HL-60 (cell line): ENCODE measurements at regions not wholly inside any gene's neighbourhood (a gene's known extent, or its start where the extent isn't known, plus 50 kb on each side); places are given as distances from the start of the nearest gene placed in this dataset.

Experiments
- POLR2AphosphoS5 ChIP-seq: IDR thresholded peaks from 2 replicates; pipeline ENCODE4 v1.6.1; 2012; ENCODE audit warnings: low read depth
- TF ChIP-seq, protein P1 (sequence below): IDR thresholded peaks from one replicate; pipeline ENCODE4 v1.5.1; 2011; ENCODE audit warnings: low read length, control low read depth, inconsistent platforms; ENCODE audit not compliant: insufficient read depth
- TF ChIP-seq, protein P2 (sequence below): IDR thresholded peaks from 2 replicates; pipeline ENCODE4 v1.6.1; 2012; ENCODE audit warnings: low read depth; ENCODE audit not compliant: insufficient replicate concordance

DNA sequence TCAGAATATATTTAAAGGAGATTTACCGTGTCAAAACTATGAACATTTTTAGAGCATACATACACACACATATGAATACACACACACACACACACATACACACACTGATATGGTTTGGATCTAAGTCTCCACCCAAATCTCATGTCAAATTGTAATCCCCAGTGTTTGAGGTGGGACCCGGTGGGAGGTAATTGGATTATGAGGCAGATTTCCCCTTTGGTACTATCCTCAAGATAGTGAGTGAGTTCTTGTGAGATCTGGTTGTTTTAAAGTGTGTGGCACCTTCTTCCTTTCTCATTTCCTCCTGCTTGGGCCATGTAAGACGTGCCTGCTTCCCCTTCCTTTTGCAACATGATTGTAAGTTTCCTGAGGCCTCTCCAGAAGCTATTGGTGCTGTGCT lies 515.0 kb upstream of the ZMIZ1 start:
- TF ChIP-seq, protein P1, sequence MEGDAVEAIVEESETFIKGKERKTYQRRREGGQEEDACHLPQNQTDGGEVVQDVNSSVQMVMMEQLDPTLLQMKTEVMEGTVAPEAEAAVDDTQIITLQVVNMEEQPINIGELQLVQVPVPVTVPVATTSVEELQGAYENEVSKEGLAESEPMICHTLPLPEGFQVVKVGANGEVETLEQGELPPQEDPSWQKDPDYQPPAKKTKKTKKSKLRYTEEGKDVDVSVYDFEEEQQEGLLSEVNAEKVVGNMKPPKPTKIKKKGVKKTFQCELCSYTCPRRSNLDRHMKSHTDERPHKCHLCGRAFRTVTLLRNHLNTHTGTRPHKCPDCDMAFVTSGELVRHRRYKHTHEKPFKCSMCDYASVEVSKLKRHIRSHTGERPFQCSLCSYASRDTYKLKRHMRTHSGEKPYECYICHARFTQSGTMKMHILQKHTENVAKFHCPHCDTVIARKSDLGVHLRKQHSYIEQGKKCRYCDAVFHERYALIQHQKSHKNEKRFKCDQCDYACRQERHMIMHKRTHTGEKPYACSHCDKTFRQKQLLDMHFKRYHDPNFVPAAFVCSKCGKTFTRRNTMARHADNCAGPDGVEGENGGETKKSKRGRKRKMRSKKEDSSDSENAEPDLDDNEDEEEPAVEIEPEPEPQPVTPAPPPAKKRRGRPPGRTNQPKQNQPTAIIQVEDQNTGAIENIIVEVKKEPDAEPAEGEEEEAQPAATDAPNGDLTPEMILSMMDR: no peak
- TF ChIP-seq, protein P2, sequence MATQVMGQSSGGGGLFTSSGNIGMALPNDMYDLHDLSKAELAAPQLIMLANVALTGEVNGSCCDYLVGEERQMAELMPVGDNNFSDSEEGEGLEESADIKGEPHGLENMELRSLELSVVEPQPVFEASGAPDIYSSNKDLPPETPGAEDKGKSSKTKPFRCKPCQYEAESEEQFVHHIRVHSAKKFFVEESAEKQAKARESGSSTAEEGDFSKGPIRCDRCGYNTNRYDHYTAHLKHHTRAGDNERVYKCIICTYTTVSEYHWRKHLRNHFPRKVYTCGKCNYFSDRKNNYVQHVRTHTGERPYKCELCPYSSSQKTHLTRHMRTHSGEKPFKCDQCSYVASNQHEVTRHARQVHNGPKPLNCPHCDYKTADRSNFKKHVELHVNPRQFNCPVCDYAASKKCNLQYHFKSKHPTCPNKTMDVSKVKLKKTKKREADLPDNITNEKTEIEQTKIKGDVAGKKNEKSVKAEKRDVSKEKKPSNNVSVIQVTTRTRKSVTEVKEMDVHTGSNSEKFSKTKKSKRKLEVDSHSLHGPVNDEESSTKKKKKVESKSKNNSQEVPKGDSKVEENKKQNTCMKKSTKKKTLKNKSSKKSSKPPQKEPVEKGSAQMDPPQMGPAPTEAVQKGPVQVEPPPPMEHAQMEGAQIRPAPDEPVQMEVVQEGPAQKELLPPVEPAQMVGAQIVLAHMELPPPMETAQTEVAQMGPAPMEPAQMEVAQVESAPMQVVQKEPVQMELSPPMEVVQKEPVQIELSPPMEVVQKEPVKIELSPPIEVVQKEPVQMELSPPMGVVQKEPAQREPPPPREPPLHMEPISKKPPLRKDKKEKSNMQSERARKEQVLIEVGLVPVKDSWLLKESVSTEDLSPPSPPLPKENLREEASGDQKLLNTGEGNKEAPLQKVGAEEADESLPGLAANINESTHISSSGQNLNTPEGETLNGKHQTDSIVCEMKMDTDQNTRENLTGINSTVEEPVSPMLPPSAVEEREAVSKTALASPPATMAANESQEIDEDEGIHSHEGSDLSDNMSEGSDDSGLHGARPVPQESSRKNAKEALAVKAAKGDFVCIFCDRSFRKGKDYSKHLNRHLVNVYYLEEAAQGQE: no peak
- TF ChIP-seq POLR2AphosphoS5: no peak
